ENCODE measurements at regions not wholly inside any gene's neighbourhood (a gene's known extent, or its start where the extent isn't known, plus 50 kb on each side); places are given as distances from the start of the nearest gene placed in this dataset.
"Not testable (repeated sequence)": the region's sequence is repeated elsewhere in the genome, so short reads cannot be mapped to it uniquely, and the experiment has no call there.

DNA sequence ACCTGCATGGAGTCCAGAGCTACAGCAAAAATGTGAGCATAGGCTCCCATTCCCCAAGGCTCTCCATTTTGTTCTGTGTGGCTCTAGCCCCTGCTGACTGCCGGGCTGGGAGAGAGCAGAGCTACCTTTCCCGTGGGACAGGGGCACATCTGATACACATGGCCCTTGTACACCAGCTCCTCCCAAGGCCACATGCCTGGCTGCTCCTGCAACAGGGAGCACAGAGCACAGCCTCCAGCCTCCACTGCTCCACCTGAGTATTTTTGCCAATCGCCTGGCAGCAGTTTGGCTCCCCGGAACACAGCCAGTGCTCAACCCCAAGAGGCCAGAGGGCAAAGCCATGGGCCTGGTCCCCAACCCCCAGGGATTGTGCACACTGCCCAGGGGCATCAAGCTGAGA lies 146.5 kb downstream of the CHD1L start:
- TF ChIP-seq CTCF (IDR thresholded peaks at IDR 0.05): no peak
- no peak for DNase-seq (ENCODE audit: low spot score)

DNA sequence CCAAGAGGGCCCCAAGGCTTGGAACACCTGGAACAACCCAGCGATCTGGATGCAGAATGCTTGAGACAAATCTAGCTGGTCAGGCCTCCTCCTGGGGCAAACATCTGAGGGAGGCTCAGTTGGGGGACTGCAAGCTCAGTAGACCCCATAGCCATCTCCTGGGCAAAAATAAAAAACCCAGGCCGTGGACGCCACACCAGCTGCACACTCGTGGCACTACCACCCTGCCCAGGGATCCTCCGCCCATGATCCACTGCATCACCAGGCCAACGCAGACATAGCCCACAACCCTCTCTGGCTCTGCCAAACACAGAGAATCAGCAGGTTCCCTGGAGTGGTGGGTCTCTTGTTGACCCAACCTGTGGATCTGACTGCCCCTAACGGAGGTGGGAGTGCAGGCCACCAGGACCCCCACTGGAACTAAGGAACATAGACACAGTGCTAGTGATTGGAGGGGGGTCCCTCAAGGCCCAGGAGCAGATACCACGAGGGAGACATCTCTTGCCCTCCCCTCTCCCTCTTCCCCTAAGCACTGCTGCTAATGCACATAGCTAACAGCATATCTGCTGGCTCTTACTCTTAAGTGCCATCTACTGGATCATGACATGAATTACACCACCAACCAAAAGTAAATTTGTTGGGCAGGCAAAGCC lies 147.2 kb downstream of the CHD1L start:
- Histone ChIP-seq H3K4me3 (no peak overlapping the region), H3K27ac (no peak overlapping the region)
- peak; percentile 59 for TF ChIP-seq CTCF (IDR thresholded peaks at IDR 0.05)
- DNase-seq (ENCODE audit: low spot score): no peak

More for the DNA sequence above, 146.5 kb downstream of the CHD1L start:
- Histone ChIP-seq H3K4me3 (no peak overlapping the region), H3K27ac (no peak overlapping the region)

DNA sequence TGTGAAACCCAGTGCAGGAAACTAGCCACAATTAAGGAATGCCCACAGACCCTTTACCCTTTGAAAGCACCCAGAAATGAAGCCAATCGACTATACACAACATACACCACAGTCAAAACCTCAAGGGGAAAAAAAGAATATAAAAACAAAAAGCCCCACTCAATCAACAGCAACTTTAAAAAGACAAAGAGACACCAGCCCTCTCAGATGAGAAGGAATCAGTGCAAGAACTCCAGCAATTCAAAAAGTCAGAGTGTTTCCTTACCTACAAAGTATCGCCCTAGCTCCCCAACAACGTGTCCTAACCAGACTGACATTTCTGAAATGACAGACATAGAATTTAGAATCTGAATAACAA lies 147.7 kb downstream of the CHD1L start:
- DNase-seq (ENCODE audit: low spot score): no peak
- TF ChIP-seq CTCF (IDR thresholded peaks at IDR 0.05): no peak
- no peak overlapping the region for H3K27ac ChIP-seq
- H3K4me3 ChIP-seq: no peak overlapping the region

- DNase-seq (ENCODE audit: low spot score): no peak
- Histone ChIP-seq H3K27ac (no peak overlapping the region), H3K4me3 (no peak overlapping the region)
- TF ChIP-seq CTCF (IDR thresholded peaks at IDR 0.05): no peak
Measured at GRCh38 chr1:147391114-147391513, 148.6 kb downstream of the CHD1L start.

DNA sequence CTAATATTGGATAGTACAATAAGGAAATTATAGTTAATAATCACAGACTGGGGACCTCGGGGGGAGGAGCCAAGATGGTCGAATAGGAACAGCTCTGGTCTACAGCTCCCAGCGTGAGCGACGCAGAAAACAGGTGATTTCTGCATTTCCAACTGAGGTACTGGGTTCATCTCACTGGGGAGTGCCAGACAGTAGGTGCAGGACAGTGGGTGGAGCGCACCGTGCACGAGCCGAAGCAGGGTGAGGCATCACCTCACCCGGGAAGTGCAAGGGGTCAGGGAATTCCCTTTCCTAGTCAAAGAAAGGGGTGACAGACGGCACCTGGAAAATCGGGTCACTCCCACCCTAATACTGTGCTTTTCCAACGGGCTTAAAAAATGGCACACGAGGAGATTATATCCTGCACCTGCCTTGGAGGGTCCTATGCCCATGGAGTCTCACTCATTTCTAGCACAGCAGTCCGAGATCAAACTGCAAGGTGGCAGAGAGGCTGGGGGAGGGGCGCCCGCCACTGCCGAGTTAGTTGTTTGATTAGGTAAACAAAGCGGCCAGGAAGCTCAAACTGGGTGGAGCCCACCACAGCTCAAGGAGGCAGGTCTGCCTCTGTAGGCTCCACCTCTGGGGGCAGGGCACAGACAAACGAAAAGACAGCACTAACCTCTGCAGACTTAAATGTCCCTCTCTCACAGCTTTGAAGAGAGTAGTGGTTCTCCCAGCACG lies 138.8 kb upstream of the BCL9 start:
- not testable (repeated sequence) for DNase-seq (ENCODE audit: low spot score); H3K27ac ChIP-seq; H3K4me3 ChIP-seq

GRCh38 chr1:147404344-147404743 lies 137.0 kb upstream of the BCL9 start:
- not testable (repeated sequence) for H3K4me3 ChIP-seq; DNase-seq (ENCODE audit: low spot score); H3K27ac ChIP-seq

DNA sequence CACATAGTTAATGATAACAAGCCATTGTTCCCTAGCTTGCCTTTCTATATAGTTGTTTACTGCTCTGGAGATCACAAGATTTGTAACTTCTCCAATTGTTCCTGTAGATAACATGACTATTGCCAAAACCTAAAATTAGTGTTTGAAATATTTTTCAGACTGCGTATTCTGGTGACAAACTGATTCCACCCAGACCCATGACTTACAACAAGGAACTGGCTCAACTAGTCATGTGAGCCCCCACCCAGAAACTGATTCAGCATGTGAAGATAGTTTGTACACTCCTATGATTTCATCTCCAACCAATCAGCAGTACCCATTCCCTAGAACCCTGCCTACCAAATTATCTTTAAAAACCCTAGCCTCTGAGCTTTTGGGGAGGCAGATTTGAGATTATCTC lies 131.4 kb upstream of the BCL9 start:
- no peak for TF ChIP-seq CTCF (IDR thresholded peaks at IDR 0.05)

GRCh38 chr1:147413110-147413605 lies 128.1 kb upstream of the BCL9 start:
- no peak for TF ChIP-seq CTCF (IDR thresholded peaks at IDR 0.05)
- no peak overlapping the region for H3K27ac ChIP-seq
- DNase-seq (ENCODE audit: low spot score): no peak
- H3K4me3 ChIP-seq: no peak overlapping the region

More for the DNA sequence above, 131.4 kb upstream of the BCL9 start:
- Histone ChIP-seq H3K27ac (no peak overlapping the region), H3K4me3 (no peak overlapping the region)
- no peak for DNase-seq (ENCODE audit: low spot score)
